ENCODE measurements at regions not wholly inside any gene's neighbourhood (a gene's known extent, or its start where the extent isn't known, plus 50 kb on each side); places are given as distances from the start of the nearest gene placed in this dataset.

DNA sequence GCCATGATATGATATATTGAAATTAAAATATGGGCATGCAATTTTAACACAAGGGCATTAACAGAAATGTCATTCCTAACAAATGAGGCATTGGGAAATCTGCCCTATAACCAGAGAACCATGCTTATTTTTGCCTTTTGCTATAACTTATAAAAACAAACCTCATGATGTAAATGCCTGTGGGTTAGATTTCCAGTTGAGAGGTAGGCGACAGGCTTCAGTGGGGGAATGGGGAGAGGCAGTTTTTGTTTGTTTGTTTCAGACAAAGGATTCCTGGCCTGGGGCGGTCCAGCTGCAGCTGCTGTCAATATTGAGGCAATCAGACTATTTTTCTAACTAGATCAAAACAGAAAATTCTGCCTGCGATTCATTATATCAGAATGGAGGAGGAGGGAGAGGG, 490.4 kb upstream of the CFAP20DC start:
- TF ChIP-seq EP300 (IDR thresholded peaks at IDR 0.05) (no peak), POLR2A (IDR thresholded peaks at IDR 0.05; ENCODE audit: low read depth) (no peak), POLR2AphosphoS5 (IDR thresholded peaks at IDR 0.05) (no peak)
